GM23248 (cell line): ENCODE measurements at regions not wholly inside any gene's neighbourhood (a gene's known extent, or its start where the extent isn't known, plus 50 kb on each side); places are given as distances from the start of the nearest gene placed in this dataset.

Source experiments
- EZH2 ChIP-seq: fragments of 200-600 bp; sonication (generic); IDR thresholded peaks from 2 replicates; pipeline ENCODE4 v1.6.1; 2018; ENCODE audit warnings: antibody characterized with exemption, mild to moderate bottlenecking; ENCODE audit not compliant: insufficient read depth, poor library complexity, severe bottlenecking
- EZH2phosphoT487 ChIP-seq: fragments of 200-600 bp; sonication (generic); IDR thresholded peaks from 2 replicates; pipeline ENCODE4 v1.6.1; 2018; ENCODE audit warnings: antibody characterized with exemption, moderate library complexity, mild to moderate bottlenecking, low read depth; ENCODE audit not compliant: insufficient read depth

DNA sequence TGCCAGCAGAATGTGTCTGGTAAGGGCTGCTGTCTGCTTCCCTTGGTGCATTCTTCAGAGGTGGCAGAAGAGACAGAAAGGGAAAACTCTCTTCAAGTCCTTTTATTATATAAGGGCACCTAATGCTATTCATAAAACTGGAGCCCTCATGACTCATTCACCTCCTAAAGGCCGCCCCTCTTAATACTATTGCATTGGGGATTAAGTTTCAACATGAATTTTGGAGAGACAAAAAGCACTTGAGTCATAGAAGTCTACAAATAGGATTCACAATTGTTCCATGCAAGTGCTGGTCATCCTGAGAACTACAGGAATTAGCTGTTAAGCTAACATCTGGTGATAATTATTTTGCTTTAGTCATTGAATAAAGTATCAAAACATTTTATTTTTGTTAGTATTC is 349.5 kb downstream of the HS3ST1 start:
- TF ChIP-seq EZH2 (no peak), EZH2phosphoT487 (no peak)
